ENCODE measurements at regions not wholly inside any gene's neighbourhood (a gene's known extent, or its start where the extent isn't known, plus 50 kb on each side); places are given as distances from the start of the nearest gene placed in this dataset.

DNA sequence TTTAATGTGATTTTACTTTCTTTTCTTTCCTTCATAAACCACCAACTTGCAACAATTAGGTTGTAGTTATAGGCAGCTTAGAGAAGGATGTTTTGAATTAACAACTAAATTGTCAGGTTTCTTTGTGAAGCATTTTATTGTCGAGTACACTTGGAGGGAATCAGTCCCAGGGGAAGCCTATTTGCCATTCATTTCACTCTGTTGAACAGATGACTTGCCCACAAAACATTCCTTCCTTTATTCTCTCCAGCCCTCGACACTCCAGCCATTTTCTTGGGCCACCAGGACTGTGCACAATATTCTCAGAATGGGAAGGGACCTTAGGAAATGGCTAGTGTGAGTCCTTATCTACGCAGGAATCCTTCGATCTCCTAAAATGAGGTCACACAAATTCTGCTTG is 620.6 kb downstream of the SOX6 start:
- intact Hi-C loops (cut with DNase I): no loop called here
- Histone ChIP-seq H3K9me3 (no peaks in the 10 kb centered on the region), H3K36me3 (no peaks in the 10 kb centered on the region), H3K27me3 (no peaks in the 10 kb centered on the region), H3K27ac (no peak overlapping the region), H3K4me3 (no peak overlapping the region), H3K4me1 (no peaks in the 10 kb centered on the region)
- WGBS (ENCODE audit: insufficient coverage, low coverage, low lambda C conversion rate, missing lambda C conversion rate): 62% methylated on average over 4 of the region's 4 CpGs
- DNase-seq: no peak
- no peak for TF ChIP-seq POLR2A (IDR thresholded peaks at IDR 0.05)
- TF ChIP-seq, protein P1, sequence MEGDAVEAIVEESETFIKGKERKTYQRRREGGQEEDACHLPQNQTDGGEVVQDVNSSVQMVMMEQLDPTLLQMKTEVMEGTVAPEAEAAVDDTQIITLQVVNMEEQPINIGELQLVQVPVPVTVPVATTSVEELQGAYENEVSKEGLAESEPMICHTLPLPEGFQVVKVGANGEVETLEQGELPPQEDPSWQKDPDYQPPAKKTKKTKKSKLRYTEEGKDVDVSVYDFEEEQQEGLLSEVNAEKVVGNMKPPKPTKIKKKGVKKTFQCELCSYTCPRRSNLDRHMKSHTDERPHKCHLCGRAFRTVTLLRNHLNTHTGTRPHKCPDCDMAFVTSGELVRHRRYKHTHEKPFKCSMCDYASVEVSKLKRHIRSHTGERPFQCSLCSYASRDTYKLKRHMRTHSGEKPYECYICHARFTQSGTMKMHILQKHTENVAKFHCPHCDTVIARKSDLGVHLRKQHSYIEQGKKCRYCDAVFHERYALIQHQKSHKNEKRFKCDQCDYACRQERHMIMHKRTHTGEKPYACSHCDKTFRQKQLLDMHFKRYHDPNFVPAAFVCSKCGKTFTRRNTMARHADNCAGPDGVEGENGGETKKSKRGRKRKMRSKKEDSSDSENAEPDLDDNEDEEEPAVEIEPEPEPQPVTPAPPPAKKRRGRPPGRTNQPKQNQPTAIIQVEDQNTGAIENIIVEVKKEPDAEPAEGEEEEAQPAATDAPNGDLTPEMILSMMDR (IDR thresholded peaks at IDR 0.05): no peak
- no peak for ATAC-seq

DNA sequence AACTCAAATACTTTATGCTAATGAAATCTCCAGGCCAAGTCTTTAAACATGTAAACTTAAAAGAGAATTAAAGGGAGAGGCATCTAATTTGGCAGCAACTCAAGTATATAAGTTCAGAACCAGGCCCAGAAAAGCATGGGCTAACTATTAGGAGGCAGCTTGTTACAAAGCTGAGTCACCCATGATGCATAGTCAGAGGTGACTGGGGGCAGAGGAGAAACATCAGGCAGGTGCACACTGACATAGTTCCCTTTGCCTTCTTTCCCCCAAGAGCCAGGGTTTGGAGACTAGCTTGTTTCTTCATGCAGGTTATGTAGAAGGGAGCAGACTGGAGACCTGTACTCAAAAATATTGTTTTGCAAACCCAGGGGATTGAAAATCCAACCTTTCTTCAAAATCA is 619.0 kb downstream of the SOX6 start:
- H3K4me1 ChIP-seq: no peaks in the 10 kb centered on the region
- no peak for TF ChIP-seq POLR2A (IDR thresholded peaks at IDR 0.05)
- TF ChIP-seq, protein P1 (IDR thresholded peaks at IDR 0.05): no peak
- no peak overlapping the region for H3K4me3 ChIP-seq
- ATAC-seq (no peak), DNase-seq (no peak)
- H3K36me3 ChIP-seq: no peaks in the 10 kb centered on the region
- H3K27ac ChIP-seq: no peak overlapping the region
- H3K27me3 ChIP-seq: no peaks in the 10 kb centered on the region
- intact Hi-C loops (cut with DNase I): no loop called here
- no peaks in the 10 kb centered on the region for H3K9me3 ChIP-seq

DNA sequence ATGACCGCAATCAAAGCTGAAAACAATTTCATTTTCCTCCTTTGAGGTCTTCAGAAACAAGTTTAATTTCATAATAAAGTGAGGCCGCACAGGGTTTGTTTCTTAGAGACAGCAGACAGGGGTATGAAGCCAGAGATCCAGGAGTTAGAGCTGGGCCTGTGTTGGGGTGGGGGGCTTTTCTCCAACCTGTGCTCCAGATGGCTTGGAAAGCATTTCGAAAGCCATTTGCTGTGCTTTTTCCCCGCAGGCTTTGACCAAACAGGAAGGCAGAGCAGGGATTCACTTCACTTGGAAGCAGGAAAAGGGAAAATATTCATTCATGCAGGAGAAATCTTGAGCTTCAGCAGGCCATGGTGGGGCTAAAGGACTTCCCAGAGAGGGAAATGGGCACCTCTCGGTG is 617.4 kb downstream of the SOX6 start:
- H3K36me3 ChIP-seq: no peaks in the 10 kb centered on the region
- ATAC-seq: no peak
- DNase-seq: no peak
- no peak overlapping the region for H3K4me3 ChIP-seq
- 66% methylated on average over 5 of the region's 5 CpGs for WGBS (ENCODE audit: insufficient coverage, low coverage, low lambda C conversion rate, missing lambda C conversion rate)
- no peaks in the 10 kb centered on the region for H3K4me1 ChIP-seq
- intact Hi-C loops (cut with DNase I): no loop called here
- H3K27ac ChIP-seq: no peak overlapping the region
- no peaks in the 10 kb centered on the region for H3K9me3 ChIP-seq
- TF ChIP-seq, protein P1 (IDR thresholded peaks at IDR 0.05): no peak
- TF ChIP-seq POLR2A (IDR thresholded peaks at IDR 0.05): no peak
- no peaks in the 10 kb centered on the region for H3K27me3 ChIP-seq

DNA sequence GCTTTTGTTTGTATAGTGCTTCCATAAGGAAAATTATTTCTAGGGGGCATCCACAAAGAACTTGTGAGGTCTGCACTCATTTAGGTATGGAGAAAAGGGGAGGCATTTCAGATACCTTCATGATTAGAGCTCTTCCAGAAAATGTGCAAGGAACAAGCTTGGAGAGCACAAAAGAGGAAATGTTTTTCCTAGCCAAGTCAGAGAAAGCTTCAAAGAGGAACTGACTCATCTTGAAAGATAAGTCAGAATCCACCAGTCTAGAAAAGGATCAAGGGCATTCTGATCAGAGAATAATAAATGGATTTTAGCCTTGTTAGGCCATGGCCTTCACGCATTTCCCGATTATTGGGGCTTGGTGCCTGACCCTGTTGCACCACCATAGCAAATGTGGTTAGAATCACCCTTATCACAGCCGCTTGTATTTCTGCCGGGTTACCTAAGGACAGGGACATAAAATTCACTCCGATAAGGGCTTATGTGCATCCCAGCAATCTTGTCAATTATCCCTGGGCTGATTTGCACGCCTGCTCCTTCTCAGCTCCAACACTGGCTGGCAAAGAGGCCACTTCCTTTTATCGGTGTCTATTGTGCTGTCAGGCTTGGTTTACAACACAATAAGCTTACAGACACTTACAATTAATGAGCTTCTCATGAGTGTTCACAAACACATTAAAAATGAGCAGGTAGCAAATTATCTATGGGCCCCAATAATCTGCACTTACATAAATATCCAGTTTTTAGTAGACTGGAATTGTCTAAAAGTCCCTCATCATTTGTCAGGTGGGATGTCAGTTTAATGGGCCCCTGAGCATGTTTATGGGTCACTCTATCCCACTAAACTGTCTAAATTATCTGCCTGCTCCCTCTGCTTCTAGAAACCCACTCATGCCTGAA is 613.5 kb downstream of the SOX6 start:
- intact Hi-C loops (cut with DNase I): no loop called here
- H3K27me3 ChIP-seq: no peaks in the 10 kb centered on the region
- H3K36me3 ChIP-seq: no peaks in the 10 kb centered on the region
- peak; percentile 12 to 73 (median 46) for ATAC-seq
- TF ChIP-seq, protein P1 (IDR thresholded peaks at IDR 0.05): no peak
- TF ChIP-seq POLR2A (IDR thresholded peaks at IDR 0.05): no peak
- no peak for DNase-seq
- no peak overlapping the region for H3K27ac ChIP-seq
- no peak overlapping the region for H3K4me3 ChIP-seq
- no peaks in the 10 kb centered on the region for H3K9me3 ChIP-seq
- 57% methylated on average over 6 of the region's 7 CpGs for WGBS (ENCODE audit: insufficient coverage, low coverage, low lambda C conversion rate, missing lambda C conversion rate)
- no peaks in the 10 kb centered on the region for H3K4me1 ChIP-seq

Measured in right lobe of liver (tissue), 6 donors.